Gastrocnemius medialis (tissue), 4 donors: ENCODE measurements at regions not wholly inside any gene's neighbourhood (a gene's known extent, or its start where the extent isn't known, plus 50 kb on each side); places are given as distances from the start of the nearest gene placed in this dataset.

Experiments used
- POLR2A ChIP-seq, 2 donors: fragments of 450-650 bp; IDR thresholded peaks; one replicate each; pipeline ENCODE4 v1.6.1; 2017; ENCODE audit warnings: antibody characterized with exemption in 2 of 2, mild to moderate bottlenecking in 2 of 2, moderate library complexity in 2 of 2
- TF ChIP-seq, protein P1 (sequence below), 5 experiments: fragments of 450-650 bp in 3 of 5; fragments of 200-600 bp in 2 of 5; sonication (generic) in 2 of 5; IDR thresholded peaks in 4 of 5; conservative IDR thresholded peaks in 1 of 5; 1 replicate in 4 of 5; 2 replicates in 1 of 5; pipeline ENCODE4 v1.5.1; 2016 to 2019; ENCODE audit warnings: antibody characterized with exemption in 5 of 5, mild to moderate bottlenecking in 3 of 5, moderate library complexity in 3 of 5

GRCh38 chr15:47374222-47374621, 343.1 kb upstream of the SEMA6D start:
- TF ChIP-seq, protein P1, sequence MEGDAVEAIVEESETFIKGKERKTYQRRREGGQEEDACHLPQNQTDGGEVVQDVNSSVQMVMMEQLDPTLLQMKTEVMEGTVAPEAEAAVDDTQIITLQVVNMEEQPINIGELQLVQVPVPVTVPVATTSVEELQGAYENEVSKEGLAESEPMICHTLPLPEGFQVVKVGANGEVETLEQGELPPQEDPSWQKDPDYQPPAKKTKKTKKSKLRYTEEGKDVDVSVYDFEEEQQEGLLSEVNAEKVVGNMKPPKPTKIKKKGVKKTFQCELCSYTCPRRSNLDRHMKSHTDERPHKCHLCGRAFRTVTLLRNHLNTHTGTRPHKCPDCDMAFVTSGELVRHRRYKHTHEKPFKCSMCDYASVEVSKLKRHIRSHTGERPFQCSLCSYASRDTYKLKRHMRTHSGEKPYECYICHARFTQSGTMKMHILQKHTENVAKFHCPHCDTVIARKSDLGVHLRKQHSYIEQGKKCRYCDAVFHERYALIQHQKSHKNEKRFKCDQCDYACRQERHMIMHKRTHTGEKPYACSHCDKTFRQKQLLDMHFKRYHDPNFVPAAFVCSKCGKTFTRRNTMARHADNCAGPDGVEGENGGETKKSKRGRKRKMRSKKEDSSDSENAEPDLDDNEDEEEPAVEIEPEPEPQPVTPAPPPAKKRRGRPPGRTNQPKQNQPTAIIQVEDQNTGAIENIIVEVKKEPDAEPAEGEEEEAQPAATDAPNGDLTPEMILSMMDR (IDR thresholded peaks at IDR 0.05 in 4 of 5, conservative IDR thresholded peaks at IDR 0.05 in 1 of 5) = no peak
- no peak for TF ChIP-seq POLR2A (IDR thresholded peaks at IDR 0.05)
